Astrocyte of the spinal cord (primary cell): ENCODE measurements at regions not wholly inside any gene's neighbourhood (a gene's known extent, or its start where the extent isn't known, plus 50 kb on each side); places are given as distances from the start of the nearest gene placed in this dataset.

Experiments
- DNase-seq: peaks from one replicate; pipeline ENCODE4 v3.0.0; 2011; ENCODE audit warnings: low read depth, low spot score
- H3K4me3 ChIP-seq: 2 replicates; pipeline ENCODE4 v1.5.1; 2011; ENCODE audit warnings: low read depth, mild to moderate bottlenecking, low read length, moderate library complexity
- CTCF ChIP-seq: IDR thresholded peaks from 2 replicates; pipeline ENCODE4 v1.5.1; 2012; ENCODE audit warnings: low read depth, mild to moderate bottlenecking, low read length, inconsistent platforms
- in situ Hi-C: cut with HindIII; loops from 2 replicates; pipeline ENCODE4 v1.10.0; 2017; ENCODE audit warnings: low sequenced_read_pairs

- no peak for TF ChIP-seq CTCF
- DNase-seq: no peak
- in situ Hi-C loops: no loop called here
- H3K4me3 ChIP-seq: no peak overlapping the region
Measured at GRCh38 chr7:24464861-24465260, 108.4 kb upstream of the PALS2 start.

GRCh38 chr7:24466168-24466768 is 107.0 kb upstream of the PALS2 start:
- TF ChIP-seq CTCF: no peak
- no peak for DNase-seq
- in situ Hi-C loops: no loop called here

GRCh38 chr7:24469118-24469517 is 104.1 kb upstream of the PALS2 start:
- no peak overlapping the region for H3K4me3 ChIP-seq
- TF ChIP-seq CTCF: no peak
- in situ Hi-C loops: no loop called here
- no peak for DNase-seq

More at GRCh38 chr7:24466168-24466768, 107.0 kb upstream of the PALS2 start:
- no peak overlapping the region for H3K4me3 ChIP-seq

- in situ Hi-C loops: no loop called here
- TF ChIP-seq CTCF: no peak
- H3K4me3 ChIP-seq: no peak overlapping the region
- DNase-seq: peak; percentile 0
Measured at GRCh38 chr7:24472093-24472492, 101.2 kb upstream of the PALS2 start.

- TF ChIP-seq CTCF: no peak
- in situ Hi-C loops: no loop called here
- DNase-seq: no peak
- H3K4me3 ChIP-seq: no peak overlapping the region
Measured at GRCh38 chr7:24475166-24475961, 97.9 kb upstream of the PALS2 start.

- DNase-seq: no peak
- no peak for TF ChIP-seq CTCF
- no peak overlapping the region for H3K4me3 ChIP-seq
- in situ Hi-C loops: no loop called here
Measured at GRCh38 chr7:24476227-24476626, 97.0 kb upstream of the PALS2 start.
